Epithelial cell of proximal tubule (primary cell): ENCODE measurements at regions not wholly inside any gene's neighbourhood (a gene's known extent, or its start where the extent isn't known, plus 50 kb on each side); places are given as distances from the start of the nearest gene placed in this dataset.

Experiments
- DNase-seq: peaks from one replicate; pipeline ENCODE4 v3.0.0-alpha.2; 2011; ENCODE audit warnings: low read depth
- H3K4me3 ChIP-seq: 2 replicates; pipeline ENCODE4 v1.5.1; 2011; ENCODE audit warnings: low read depth, mild to moderate bottlenecking, low read length
- TF ChIP-seq, protein P1 (sequence below): conservative IDR thresholded peaks from 2 replicates; pipeline ENCODE4 v1.5.1; 2012; ENCODE audit warnings: low read depth, mild to moderate bottlenecking, low read length

DNA sequence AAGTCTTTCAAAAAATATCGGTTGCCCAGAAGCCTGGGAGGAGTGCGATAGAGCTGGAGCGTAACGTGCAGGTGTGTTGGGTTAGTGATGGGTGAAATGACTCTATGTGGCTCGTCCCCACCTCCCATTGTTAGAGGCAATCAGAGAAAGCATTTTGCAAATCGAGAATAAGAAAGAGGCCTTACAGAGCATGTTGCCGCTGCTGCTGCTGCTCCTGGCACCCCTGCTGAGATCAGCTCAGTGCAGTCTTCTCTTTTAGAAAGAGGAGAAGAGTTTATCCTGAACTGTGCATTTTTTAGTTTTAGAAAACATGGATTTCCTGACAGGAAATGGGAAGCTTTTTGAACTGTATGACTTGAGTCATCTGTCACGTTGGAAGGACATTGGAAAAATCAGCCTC is 774.5 kb upstream of the RBFOX1 start:
- no peak for DNase-seq
- no peak overlapping the region for H3K4me3 ChIP-seq
- TF ChIP-seq, protein P1, sequence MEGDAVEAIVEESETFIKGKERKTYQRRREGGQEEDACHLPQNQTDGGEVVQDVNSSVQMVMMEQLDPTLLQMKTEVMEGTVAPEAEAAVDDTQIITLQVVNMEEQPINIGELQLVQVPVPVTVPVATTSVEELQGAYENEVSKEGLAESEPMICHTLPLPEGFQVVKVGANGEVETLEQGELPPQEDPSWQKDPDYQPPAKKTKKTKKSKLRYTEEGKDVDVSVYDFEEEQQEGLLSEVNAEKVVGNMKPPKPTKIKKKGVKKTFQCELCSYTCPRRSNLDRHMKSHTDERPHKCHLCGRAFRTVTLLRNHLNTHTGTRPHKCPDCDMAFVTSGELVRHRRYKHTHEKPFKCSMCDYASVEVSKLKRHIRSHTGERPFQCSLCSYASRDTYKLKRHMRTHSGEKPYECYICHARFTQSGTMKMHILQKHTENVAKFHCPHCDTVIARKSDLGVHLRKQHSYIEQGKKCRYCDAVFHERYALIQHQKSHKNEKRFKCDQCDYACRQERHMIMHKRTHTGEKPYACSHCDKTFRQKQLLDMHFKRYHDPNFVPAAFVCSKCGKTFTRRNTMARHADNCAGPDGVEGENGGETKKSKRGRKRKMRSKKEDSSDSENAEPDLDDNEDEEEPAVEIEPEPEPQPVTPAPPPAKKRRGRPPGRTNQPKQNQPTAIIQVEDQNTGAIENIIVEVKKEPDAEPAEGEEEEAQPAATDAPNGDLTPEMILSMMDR: no peak

DNA sequence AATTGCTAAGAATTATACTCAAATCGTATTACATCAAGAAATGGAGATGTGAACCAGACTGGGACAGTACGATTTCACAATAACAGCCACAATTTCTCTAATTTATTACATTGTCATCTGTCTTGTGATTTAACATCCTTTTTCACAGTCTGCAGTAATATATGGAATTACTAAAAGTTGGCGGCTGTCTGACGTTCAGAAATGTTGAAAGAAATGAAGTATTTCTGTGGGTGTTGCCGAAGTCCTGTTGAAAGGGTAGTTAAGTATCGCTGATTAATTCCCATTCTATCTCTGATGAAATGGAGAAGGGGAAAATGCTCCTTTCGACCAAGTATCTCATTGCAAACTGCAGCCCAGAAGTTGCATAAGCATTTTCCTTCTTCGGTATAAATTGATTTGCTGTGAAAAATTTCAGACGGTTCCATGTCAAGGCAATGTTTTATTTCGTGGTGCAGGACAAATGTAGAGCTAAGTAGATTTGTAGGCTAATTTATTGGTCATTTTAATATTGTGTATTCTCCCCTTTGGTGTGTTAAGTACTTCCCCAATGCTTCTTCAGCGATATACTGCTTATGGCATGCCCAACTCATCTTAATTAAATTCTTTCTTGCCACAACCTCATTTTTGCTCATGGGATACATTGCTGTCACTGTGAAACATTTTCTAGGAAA is 775.2 kb upstream of the RBFOX1 start:
- H3K4me3 ChIP-seq: no peak overlapping the region
- DNase-seq: no peak
- TF ChIP-seq, protein P1: no peak

DNA sequence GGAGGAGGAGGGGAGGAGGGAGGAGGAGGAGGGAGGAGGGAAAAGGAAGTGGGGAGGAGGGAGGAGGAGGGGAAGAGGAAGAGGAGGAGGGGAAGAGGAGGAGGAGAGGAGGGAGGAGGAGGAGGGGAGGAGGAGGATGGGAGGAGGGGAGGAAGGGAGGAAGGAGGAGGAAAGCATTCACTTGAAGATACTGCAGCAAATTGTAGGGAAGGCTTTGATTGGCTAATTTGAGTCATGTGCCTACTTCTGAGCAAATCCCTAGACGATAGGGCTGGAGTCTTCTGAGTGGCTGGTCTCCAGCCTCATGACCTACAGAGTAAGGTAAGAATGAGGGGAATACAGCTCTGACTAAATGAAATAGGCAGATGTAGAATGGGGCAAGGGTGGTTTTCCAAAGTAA is 783.2 kb upstream of the RBFOX1 start:
- H3K4me3 ChIP-seq: no peak overlapping the region
- TF ChIP-seq, protein P1: no peak
- no peak for DNase-seq

DNA sequence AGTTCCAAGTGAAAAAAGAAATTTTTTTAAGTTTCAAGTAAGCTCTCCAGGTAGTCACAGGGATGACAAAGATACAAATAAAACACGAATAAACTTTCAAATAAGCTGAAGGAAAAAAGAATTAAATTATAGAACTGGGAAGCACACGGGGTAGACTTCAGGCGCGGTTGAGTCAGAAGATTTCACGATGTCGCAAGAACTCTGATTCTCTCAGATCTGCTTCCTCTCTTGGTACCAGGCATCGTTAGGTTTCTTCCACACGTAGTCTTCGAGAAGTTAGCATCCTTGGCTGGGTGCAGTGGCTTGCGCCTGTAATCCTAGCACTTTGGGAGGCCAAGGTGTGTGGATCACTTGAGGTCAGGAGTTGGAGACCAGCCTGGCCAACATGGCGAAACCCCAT is 784.1 kb upstream of the RBFOX1 start:
- no peak overlapping the region for H3K4me3 ChIP-seq
- DNase-seq: no peak
- TF ChIP-seq, protein P1: no peak

DNA sequence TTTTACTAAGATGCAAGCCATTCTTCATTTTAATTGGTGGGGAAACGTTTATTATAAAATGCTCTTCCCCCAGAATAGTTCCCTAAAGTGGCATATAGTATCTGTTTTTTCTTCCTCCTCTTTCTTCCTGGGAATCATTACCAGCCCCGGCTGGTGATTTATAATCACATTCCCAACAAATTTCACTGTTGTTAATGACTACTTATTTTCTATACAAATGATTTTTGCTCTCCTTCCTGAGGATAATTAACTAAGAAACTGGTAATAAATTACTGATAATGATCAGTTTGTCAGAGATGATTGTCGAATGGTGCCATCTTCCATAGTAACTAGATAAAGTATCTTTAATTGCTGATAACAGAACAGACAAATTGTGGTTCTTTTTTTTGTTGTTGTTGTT is 785.5 kb upstream of the RBFOX1 start:
- TF ChIP-seq, protein P1: no peak
- no peak overlapping the region for H3K4me3 ChIP-seq
- DNase-seq: no peak

DNA sequence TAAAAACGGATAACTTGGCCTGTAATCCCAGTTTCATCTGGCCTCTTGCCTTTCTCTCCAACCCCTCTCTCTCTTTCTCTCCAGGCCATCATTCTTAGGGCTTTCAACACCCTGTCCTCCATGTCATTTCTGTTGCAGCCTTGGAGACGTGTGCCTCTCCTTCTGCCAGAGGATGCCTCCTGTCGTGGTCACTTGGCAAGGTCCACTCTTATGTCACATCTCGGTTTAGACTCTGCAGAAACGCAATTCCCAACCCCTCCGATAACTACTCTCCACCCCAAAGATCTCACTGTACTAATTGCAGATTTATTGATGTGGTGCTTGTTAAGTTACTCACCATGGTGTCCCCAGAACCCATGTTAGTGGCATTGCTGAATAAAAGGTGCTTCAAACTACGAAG is 787.3 kb upstream of the RBFOX1 start:
- TF ChIP-seq, protein P1: no peak
- no peak for DNase-seq
- H3K4me3 ChIP-seq: no peak overlapping the region

DNA sequence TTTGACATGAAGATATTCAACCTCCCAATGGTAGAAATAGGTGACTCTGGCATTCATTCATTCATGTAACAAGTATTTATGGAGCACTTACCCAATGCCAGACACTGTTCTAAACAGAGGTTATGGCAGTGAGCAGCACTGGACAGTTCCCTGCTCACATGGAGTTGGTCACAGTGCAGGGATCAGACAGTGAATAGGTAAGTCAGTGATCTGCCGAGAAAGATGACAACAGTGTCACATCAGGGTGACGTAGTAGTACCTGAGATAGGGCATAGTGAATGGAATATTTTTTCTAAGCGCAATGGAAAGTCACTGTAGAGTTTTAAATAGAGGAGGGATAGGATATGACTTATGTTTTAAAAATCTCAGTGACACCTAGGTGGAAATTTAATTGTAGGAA is 791.4 kb upstream of the RBFOX1 start:
- no peak for DNase-seq
- no peak overlapping the region for H3K4me3 ChIP-seq
- TF ChIP-seq, protein P1: no peak
